MCF 10A (cell line): ENCODE measurements at regions not wholly inside any gene's neighbourhood (a gene's known extent, or its start where the extent isn't known, plus 50 kb on each side); places are given as distances from the start of the nearest gene placed in this dataset.

Source experiments
- BruUV-seq: library from RNA; stranded (reverse); fragments of 400-500 nt; replicated peaks from 2 replicates; lab custom pipeline; 2021; lab: Mats Ljungman, UMichigan
- CTCF ChIA-PET: fragments of 300-600 bp; sonication (Branson Sonifier 250); formaldehyde crosslinking; extraction: SDS; loops from one replicate; lab custom pipeline; 2021; ENCODE audit warnings: antibody characterized with exemption, inconsistent platforms; lab: Yijun Ruan, JAX
- POLR2A ChIA-PET: fragments of 300-600, 350-650 bp; sonication (Branson Sonifier 250); formaldehyde crosslinking; extraction: SDS; loops from one replicate; lab custom pipeline; 2020; ENCODE audit warnings: antibody characterized with exemption, inconsistent platforms; lab: Yijun Ruan, JAX
- DNase-seq: peaks from one replicate; pipeline ENCODE4 v3.0.0-alpha.2; 2018; ENCODE audit not compliant: unreplicated experiment
- H3K27ac Mint-ChIP-seq: one replicate; pipeline ENCODE4 v1.8.0; 2022; ENCODE audit warnings: mild to moderate bottlenecking, low read depth, mixed read lengths; ENCODE audit not compliant: unreplicated experiment
- H3K27me3 Mint-ChIP-seq: one replicate; pipeline ENCODE4 v1.8.0; 2022; ENCODE audit warnings: mixed read lengths; ENCODE audit not compliant: insufficient read depth, unreplicated experiment
- H3K36me3 Mint-ChIP-seq: one replicate; pipeline ENCODE4 v1.8.0; 2022; ENCODE audit warnings: mild to moderate bottlenecking, moderate library complexity, mixed read lengths; ENCODE audit not compliant: insufficient read depth, unreplicated experiment
- H3K4me1 Mint-ChIP-seq: one replicate; pipeline ENCODE4 v1.8.0; 2022; ENCODE audit warnings: mixed read lengths; ENCODE audit not compliant: insufficient read depth, unreplicated experiment
- H3K4me3 Mint-ChIP-seq: one replicate; pipeline ENCODE4 v1.8.0; 2022; ENCODE audit warnings: mild to moderate bottlenecking, moderate library complexity, mixed read lengths; ENCODE audit not compliant: unreplicated experiment
- H3K9me3 Mint-ChIP-seq: one replicate; pipeline ENCODE4 v1.8.0; 2022; ENCODE audit warnings: mixed read lengths; ENCODE audit not compliant: unreplicated experiment
- CTCF ChIP-seq: fragments of 200-600 bp; IDR thresholded peaks from one replicate; pipeline ENCODE4 v1.8.0; 2022; ENCODE audit warnings: antibody characterized with exemption, mild to moderate bottlenecking; ENCODE audit not compliant: unreplicated experiment
- intact Hi-C: fragments of 100-400 bp; cut with micrococcal nuclease; formaldehyde crosslinking; loops from 2 replicates; pipeline ENCODE4 v1.14.1; 2022

- DNase-seq, result no peak
- no peaks in the 10 kb centered on the region for H3K36me3 Mint-ChIP-seq
- H3K27ac Mint-ChIP-seq, result no peak overlapping the region
- no peak overlapping the region for H3K4me3 Mint-ChIP-seq
- intact Hi-C loops, result no loop called here
- H3K27me3 Mint-ChIP-seq, result peaks cover 34% of the 10 kb centered on the region
- TF ChIP-seq CTCF, result no peak
- ChIA-PET POLR2A (no interaction called here), CTCF (no interaction called here)
- H3K4me1 Mint-ChIP-seq, result no peaks in the 10 kb centered on the region
- BruUV-seq, result no TSS peak
- peaks cover 10% of the 10 kb centered on the region for H3K9me3 Mint-ChIP-seq
Observed at GRCh38 chr2:217008794-217009193, 148.9 kb upstream of the TNP1 start.

GRCh38 chr2:217006217-217006616 lies 146.4 kb upstream of the TNP1 start:
- H3K4me1 Mint-ChIP-seq, result no peaks in the 10 kb centered on the region
- no peak overlapping the region for H3K27ac Mint-ChIP-seq
- intact Hi-C loops, result no loop called here
- POLR2A ChIA-PET, result no interaction called here
- CTCF ChIA-PET, result no interaction called here
- H3K27me3 Mint-ChIP-seq, result peaks cover 36% of the 10 kb centered on the region
- BruUV-seq, result no TSS peak
- H3K9me3 Mint-ChIP-seq, result peaks cover 10% of the 10 kb centered on the region
- no peak for TF ChIP-seq CTCF
- no peaks in the 10 kb centered on the region for H3K36me3 Mint-ChIP-seq
- DNase-seq, result no peak
- no peak overlapping the region for H3K4me3 Mint-ChIP-seq

GRCh38 chr2:217004656-217005055 lies 144.8 kb upstream of the TNP1 start:
- ChIA-PET CTCF (interaction anchor here (0.6 kb wide), 1 partner anchor 800 kb away, joined by 3 read pairs; no protein-coding TSS in a partner anchor), POLR2A (no interaction called here)
- no peaks in the 10 kb centered on the region for H3K4me1 Mint-ChIP-seq
- peaks cover 6% of the 10 kb centered on the region for H3K36me3 Mint-ChIP-seq
- H3K27me3 Mint-ChIP-seq, result peaks cover 50% of the 10 kb centered on the region
- BruUV-seq, result no TSS peak
- no peak for TF ChIP-seq CTCF
- DNase-seq, result no peak
- intact Hi-C loops, result no loop called here
- no peak overlapping the region for H3K27ac Mint-ChIP-seq
- H3K9me3 Mint-ChIP-seq, result peaks cover 10% of the 10 kb centered on the region
- H3K4me3 Mint-ChIP-seq, result no peak overlapping the region

GRCh38 chr2:217001740-217002139 lies 141.9 kb upstream of the TNP1 start:
- POLR2A ChIA-PET, result no interaction called here
- Mint-ChIP-seq H3K27me3 (peaks cover 54% of the 10 kb centered on the region), H3K4me3 (no peak overlapping the region), H3K27ac (no peak overlapping the region), H3K9me3 (peaks cover under 1% of the 10 kb centered on the region), H3K36me3 (peaks cover 6% of the 10 kb centered on the region), H3K4me1 (no peaks in the 10 kb centered on the region)
- CTCF ChIA-PET, result no interaction called here
- no peak for TF ChIP-seq CTCF
- no peak for DNase-seq
- intact Hi-C loops, result no loop called here
- BruUV-seq, result no TSS peak
